HG03439 (cell line): ENCODE measurements at regions not wholly inside any gene's neighbourhood (a gene's known extent, or its start where the extent isn't known, plus 50 kb on each side); places are given as distances from the start of the nearest gene placed in this dataset.
"Not testable (repeated sequence)": the region's sequence is repeated elsewhere in the genome, so short reads cannot be mapped to it uniquely, and the experiment has no call there.

ENCODE experiments used
- ATAC-seq: cut with Tn5 transposase; IDR thresholded peaks from one replicate; pipeline ENCODE4 v1.9.1; 2021; ENCODE audit warnings: mild to moderate bottlenecking, moderate library complexity; ENCODE audit not compliant: unreplicated experiment

GRCh38 chr7:142447762-142448161, 189.9 kb upstream of the PRSS58 start:
- ATAC-seq = no peak

DNA sequence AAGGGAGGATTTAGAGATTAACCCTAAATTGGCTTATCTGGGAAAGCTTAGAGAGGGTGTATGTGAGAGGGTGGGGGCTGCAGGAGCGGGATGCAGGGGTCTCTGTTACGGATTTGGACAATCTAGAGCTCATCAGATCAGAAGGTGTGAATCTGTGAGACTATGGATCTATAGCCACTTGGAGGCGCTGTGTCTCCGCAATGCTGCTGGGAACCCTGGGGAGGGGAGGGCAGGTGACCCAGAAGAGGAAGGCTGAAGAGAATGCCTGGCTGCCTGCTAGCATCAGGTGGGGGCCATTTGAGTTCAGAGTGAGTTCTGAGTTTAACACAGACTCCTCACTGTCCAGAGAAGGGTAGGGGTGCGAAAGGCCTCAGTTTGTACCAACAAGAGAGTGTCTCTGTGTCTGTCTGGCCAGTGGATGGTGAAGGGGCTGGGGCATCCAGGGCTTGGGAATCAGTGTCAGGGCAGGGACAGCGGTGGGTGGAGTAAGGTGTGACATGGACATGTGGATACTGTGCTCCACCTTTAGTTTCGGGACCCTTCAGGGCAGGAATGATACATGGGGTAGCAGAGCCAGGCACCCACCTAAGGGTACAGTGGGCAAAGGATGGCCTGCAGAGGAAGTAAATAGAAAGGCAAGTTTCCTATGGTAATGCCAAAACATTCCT, 187.3 kb upstream of the PRSS58 start:
- no peak for ATAC-seq

DNA sequence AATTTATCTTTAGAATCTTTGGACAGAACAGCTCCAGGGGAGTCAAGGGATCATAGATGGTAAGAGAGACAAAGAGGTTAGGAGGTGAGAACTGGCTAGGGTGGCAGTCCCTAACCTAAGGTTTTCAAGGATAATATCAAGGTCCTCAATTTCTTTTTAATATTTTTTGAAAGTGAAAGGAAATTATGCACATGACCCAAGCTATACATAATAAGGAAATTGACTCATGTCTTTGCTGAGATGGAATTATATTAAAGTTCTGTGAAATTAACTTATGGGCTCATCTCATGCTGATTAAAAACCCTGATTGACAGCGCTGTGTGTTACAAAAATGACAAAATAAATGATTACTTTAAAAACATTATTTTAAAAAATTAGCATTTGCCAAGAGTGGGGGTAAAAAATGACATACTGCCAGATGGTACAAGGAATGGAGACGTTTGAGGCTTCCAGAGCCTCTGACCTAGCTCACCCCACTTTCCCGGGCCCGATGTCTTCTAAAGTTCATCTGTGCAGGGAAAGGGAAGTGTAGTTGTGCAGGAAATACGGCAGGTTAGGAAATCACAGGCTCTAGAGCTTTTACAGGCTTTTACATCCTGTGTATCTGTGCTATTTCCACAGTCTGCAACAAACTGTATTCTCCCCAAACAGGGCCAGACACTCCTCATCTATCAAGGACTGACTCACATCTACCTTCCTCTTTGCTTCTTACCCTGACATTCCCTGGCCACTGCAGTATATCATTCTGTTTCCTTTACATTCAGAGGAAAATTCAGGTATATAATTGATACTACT, 185.6 kb upstream of the PRSS58 start:
- ATAC-seq = no peak

DNA sequence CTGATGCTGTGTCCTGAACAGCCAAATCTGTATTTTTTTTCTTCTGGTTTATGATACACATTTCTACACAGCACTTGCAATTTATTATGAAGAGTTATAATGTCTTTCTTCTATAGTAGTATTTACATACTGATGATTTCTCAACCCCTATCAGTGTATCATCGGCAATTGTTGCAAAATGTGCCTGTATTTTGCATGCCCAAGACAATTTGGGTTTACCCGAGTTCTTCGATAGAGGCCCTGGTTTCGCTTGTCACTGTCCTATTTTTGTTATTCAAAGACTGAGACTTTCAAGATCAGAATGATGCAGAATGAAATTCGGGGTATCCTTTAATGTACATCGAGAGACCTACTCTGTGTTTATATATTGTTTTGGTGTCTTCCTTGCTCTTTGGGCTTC, 184.5 kb upstream of the PRSS58 start:
- no peak for ATAC-seq

DNA sequence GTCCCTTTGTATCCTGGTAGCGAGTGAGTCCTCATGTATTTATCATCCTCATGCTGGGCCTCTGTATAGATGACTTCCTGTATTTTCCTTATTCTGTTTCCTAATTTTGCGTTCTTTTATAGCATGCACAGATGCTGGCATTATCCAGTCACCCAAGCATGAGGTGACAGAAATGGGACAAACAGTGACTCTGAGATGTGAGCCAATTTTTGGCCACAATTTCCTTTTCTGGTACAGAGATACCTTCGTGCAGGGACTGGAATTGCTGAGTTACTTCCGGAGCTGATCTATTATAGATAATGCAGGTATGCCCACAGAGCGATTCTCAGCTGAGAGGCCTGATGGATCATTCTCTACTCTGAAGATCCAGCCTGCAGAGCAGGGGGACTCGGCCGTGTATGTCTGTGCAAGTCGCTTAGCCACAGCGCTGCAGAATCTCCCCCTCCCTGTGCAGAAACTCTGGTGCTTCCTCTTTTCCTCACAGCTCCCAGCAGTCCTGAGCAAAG, 183.1 kb upstream of the PRSS58 start:
- no peak for ATAC-seq

DNA sequence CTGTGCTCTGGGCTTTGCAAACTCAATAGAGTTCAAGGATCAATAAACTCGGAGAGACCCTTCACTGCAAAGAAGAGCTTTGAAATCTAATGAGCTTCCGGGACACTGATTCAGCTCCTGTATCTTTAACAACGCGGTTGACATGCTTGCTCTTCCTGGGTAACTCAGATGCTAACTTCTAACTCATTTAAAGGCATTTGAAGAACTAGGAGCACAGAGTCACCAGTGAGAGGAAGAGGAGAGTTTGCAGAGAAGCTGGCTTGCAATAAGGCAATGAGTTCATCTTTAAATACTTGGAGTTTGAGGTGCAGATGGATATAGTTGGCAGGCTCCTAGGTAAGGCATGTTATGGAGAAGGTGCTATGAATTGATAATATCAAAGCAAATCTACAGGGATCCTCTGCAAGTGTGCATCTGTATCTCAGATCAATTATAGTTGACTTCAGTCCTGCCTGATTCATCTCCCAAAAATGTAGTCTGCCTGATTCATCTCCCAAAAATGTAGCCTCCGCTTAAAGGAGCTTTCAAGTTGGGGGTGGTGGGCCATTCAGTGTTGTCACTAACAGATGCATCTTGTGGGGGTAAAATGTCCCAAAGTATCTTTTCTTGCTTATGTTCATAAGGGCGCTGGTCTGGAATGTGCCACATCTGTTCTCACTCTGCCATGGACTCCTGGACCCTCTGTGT, 182.5 kb upstream of the PRSS58 start:
- ATAC-seq = no peak

DNA sequence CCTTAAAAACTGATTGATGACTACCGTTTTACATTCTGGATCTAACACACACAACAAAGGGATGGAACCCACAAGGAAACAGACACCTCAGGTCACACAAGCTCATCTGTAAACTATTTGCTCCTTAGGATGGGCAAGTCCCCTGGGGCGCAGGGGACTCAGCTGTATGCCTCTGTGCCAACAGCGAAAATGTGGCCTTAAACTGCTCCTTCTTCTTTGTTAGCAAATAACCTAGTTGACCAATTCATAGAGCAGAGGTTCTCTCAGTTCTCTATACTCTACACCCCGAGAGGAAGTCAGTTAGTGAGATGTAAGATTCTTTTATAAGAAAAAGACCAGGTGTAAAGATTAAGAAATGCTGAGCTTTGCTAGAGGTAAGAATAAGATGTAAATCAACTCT, 181.9 kb upstream of the PRSS58 start:
- no peak for ATAC-seq

GRCh38 chr7:142438923-142439515, 181.2 kb upstream of the PRSS58 start:
- ATAC-seq = no peak

DNA sequence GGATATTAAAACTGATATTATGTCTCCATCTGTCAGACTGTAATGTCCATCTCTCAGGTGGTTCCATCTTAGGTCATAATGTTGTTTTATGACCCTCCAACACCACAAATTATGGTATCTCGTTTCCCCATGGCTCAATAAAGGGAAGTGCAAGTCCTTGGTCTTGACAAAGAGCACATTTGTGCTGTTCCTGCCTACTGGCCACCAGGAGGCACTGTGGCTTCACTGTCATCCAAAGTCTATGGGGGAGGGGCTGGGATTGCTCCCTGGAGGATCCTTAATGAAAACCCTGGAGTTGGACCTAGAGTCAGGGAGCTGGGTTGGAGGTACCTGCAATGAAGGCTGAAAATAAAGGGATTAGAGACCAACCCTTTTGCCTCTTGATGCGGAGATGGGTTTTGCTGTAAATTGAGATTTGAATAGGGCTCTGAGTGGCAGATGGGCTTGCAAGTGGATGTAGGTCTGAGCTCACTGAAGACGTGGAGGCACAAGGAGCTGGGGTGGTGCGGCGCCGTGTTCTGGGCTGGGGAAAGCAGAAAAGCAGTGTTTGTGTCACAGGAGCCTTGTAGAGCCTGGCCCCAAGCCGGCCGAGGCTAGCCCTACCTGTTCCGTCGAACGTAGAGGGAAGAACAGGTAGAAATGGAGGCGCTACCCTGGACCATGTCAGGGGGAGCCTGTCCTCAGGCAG, 180.5 kb upstream of the PRSS58 start:
- ATAC-seq = no peak

DNA sequence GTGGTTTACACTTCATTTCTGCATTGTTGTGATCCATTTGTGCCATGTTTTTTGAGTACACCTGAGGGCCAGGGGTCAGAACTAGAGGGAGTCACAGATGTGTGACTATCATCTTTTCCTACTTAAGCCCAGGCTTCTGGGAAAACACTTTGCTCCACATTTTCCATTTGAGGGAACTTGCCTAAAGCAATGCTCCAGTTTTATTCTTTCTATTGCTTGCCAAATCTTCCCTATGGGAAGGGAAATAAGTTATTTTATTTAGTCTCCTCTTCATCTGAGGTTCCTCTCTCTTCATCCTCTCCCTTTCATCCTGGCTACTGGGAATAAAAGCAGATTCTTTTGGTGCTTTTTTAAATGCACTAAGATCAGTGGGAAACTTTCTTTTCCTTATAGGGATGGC, 179.9 kb upstream of the PRSS58 start:
- no peak for ATAC-seq

DNA sequence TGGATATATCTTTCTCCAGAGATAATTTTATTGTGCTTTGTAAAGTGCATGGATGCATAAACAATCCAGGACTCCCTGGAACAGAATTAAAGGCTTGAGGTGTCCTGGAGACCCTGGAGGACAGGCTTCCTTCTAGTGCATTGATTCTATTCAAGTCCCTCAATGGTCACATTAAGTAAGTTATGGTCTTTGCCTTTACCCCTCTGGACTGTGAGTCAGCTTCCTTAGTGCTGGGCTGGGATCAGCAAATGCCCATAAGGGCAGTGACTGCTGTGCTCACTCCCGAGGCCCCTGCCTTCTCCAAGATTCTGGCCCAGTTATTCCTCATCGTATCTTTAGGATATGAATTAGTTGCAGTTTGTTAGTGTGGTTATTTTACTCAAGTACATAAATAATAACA, 178.7 kb upstream of the PRSS58 start:
- no peak for ATAC-seq

DNA sequence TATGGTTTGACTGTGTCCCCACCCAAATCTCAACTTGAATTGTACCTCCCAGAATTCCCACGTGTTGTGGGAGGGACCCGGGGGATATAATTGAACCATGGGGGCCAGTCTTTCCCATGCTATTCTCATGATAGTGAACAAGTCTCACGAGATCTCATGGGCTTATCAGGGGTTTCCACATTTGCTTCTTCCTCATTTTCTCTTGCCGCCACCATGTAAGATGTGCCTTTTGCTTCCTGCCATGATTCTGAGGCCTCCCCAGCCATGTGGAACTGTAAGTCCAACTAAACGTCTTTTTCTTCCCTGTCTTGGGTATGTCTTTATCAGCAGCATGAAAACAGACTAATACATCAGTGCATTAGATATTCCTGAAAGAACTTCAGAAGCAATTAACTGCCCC, 177.7 kb upstream of the PRSS58 start:
- not testable (repeated sequence) for ATAC-seq

DNA sequence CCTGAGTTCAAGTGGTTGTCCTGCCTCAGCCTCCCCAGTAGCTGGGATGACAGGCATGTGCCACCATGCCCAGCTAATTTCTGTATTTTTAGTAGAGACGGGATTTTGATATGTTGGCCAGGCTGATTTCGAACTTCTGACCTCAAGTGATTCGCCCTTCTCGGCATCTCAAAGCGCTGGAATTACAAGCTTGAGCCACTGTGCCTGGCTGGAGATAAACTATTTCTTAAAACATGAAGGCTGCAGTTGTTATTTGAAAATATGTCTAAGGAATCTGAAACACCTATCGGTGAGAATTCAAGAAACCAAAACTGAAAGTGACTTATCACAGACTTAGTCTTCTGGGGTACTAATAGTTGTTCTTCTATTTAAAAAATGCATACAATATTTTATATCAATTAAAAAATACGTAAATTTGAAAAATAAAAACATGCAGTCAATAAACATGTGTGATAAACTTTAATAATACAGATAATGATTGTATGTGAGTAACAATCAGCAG, 176.9 kb upstream of the PRSS58 start:
- no peak for ATAC-seq

- ATAC-seq = not testable (repeated sequence)
Measured at GRCh38 chr7:142434133-142434532, 176.3 kb upstream of the PRSS58 start.

- no peak for ATAC-seq
Measured at GRCh38 chr7:142432377-142432776, 174.5 kb upstream of the PRSS58 start.

- ATAC-seq = no peak
Measured at GRCh38 chr7:142431491-142431890, 173.6 kb upstream of the PRSS58 start.

DNA sequence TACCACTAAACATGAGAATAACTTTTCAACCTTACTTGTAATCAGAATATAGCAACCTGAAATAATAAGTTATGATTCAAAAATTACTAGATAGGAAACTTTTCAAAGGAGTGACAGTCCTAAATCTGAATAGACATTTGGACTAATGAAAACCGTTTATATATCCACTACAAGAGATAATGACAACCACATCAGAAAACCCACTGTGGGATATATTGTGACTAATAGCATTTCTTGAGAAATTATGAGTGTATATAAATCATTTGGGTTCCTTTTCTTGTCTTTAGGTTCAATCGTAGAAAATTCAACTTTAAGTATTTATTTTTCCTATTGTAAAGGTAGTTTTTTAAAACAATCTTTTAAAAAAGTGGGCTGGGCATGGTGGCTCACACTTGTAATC, 170.2 kb upstream of the PRSS58 start:
- no peak for ATAC-seq

GRCh38 chr7:142425281-142425680, 167.4 kb upstream of the PRSS58 start:
- no peak for ATAC-seq

DNA sequence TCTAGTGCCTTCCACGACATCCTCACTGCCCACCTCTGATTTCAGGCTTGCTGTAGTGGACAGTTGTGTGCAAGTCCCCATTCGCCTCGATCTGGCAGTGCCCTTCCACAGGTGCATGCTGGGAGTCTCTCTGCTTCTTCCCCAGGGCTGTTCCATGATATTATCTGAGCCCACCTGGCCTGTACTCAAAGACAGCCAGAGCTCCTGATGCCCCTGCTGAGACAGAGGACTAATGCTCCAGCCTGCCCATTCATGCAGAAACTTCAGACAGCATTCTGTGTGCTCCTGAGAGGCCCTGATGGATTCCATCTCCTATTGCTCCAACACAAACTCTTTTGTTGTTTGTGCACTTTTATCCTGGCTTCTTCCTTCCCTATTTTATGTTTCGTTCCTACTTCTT, 164.8 kb upstream of the PRSS58 start:
- ATAC-seq = no peak

- ATAC-seq = no peak
Measured at GRCh38 chr7:142420554-142421362, 162.9 kb upstream of the PRSS58 start.
